K562 (cell line): ENCODE measurements at regions not wholly inside any gene's neighbourhood (a gene's known extent, or its start where the extent isn't known, plus 50 kb on each side); places are given as distances from the start of the nearest gene placed in this dataset.
A peak's percentile ranks its signal among the peaks of the same experiment; 100 is the strongest.

Experiments
- BCOR ChIP-seq: fragments of 450-650 bp; IDR thresholded peaks from 2 replicates; pipeline ENCODE4 v1.6.1; 2016
- BDP1 ChIP-seq: IDR thresholded peaks from 3 replicates; pipeline ENCODE4 v1.6.1; 2011; ENCODE audit not compliant: insufficient read length, insufficient read depth
- BRD9 ChIP-seq: fragments of 450-650 bp; IDR thresholded peaks from 2 replicates; pipeline ENCODE4 v1.6.1; 2018; ENCODE audit warnings: low read depth; ENCODE audit not compliant: partially characterized antibody
- FOXP1 ChIP-seq: sonication (generic); formaldehyde crosslinking; IDR thresholded peaks from 2 replicates; pipeline ENCODE4 v1.8.0; 2022; ENCODE audit warnings: mild to moderate bottlenecking, missing genetic modification reagents
- MIER1 ChIP-seq: fragments of 450-650 bp; IDR thresholded peaks from 2 replicates; pipeline ENCODE4 v1.6.1; 2016; ENCODE audit warnings: antibody characterized with exemption, mild to moderate bottlenecking, low read depth
- NELFE ChIP-seq: IDR thresholded peaks from 2 replicates; pipeline ENCODE4 v1.6.1; 2011; ENCODE audit warnings: mild to moderate bottlenecking; ENCODE audit not compliant: insufficient read depth, insufficient read length
- NFE2 ChIP-seq: IDR thresholded peaks from 2 replicates; pipeline ENCODE4 v1.6.1; 2014; ENCODE audit warnings: antibody characterized with exemption, low read depth
- RBM39 ChIP-seq: fragments of 200-400 bp; formaldehyde crosslinking; optimal IDR thresholded peaks from 2 replicates; pipeline ENCODE3; 2018; ENCODE audit warnings: low read depth, low read length
- STAG1 ChIP-seq: sonication (generic); formaldehyde crosslinking; IDR thresholded peaks from 2 replicates; pipeline ENCODE4 v1.5.0; 2020; ENCODE audit warnings: missing genetic modification reagents, borderline replicate concordance
- TAF15 ChIP-seq: fragments of 200-400 bp; formaldehyde crosslinking; IDR thresholded peaks from 2 replicates; pipeline ENCODE4 v1.6.1; 2017; ENCODE audit warnings: mild to moderate bottlenecking, low read depth, low read length, moderate library complexity
- TAF7 ChIP-seq: fragments of 450-650 bp; IDR thresholded peaks from 2 replicates; pipeline ENCODE4 v1.6.1; 2016; ENCODE audit warnings: missing genetic modification characterization, missing compliant biosample characterization
- ZNF3 ChIP-seq: fragments of 250-450 bp; sonication (Bioruptor Pico); IDR thresholded peaks from 2 replicates; pipeline ENCODE4 v1.5.0; 2021; ENCODE audit warnings: mild to moderate bottlenecking, moderate library complexity
- ZNF584 ChIP-seq: fragments of 200-800 bp; sonication (Bioruptor generic); IDR thresholded peaks from 2 replicates; pipeline ENCODE4 v1.6.1; 2016; ENCODE audit warnings: low read depth, mild to moderate bottlenecking, missing genetic modification characterization, missing compliant biosample characterization
- ZNF586 ChIP-seq: fragments of 450-650 bp; formaldehyde crosslinking; conservative IDR thresholded peaks from 2 replicates; pipeline ENCODE4 v1.4.0; 2020; ENCODE audit warnings: mild to moderate bottlenecking, moderate library complexity
- ZNF644 ChIP-seq: fragments of 200-800 bp; sonication (Bioruptor generic); IDR thresholded peaks from 2 replicates; pipeline ENCODE4 v1.6.1; 2016; ENCODE audit warnings: low read depth, missing genetic modification characterization, missing compliant biosample characterization
- TF ChIP-seq, protein P1 (sequence below), 2 experiments: fragments of 250-450 bp in 1 of 2; fragments of 450-650 bp in 1 of 2; sonication (Bioruptor Pico) in 1 of 2; IDR thresholded peaks; 2 replicates each; pipeline versions ENCODE4 v1.6.1 to v1.8.0; 2016 to 2021; ENCODE audit warnings: mild to moderate bottlenecking in 2 of 2, moderate library complexity in 2 of 2, missing compliant biosample characterization in 1 of 2, missing genetic modification characterization in 1 of 2
- TF ChIP-seq, protein P2 (sequence below): fragments of 250-450 bp; sonication (Bioruptor Pico); IDR thresholded peaks from 2 replicates; pipeline ENCODE4 v1.4.0; 2020; ENCODE audit warnings: mild to moderate bottlenecking, moderate library complexity
- TF ChIP-seq, protein P3 (sequence below): sonication (generic); formaldehyde crosslinking; IDR thresholded peaks from 2 replicates; pipeline ENCODE4 v1.8.0; 2023; ENCODE audit warnings: mild to moderate bottlenecking, missing genetic modification reagents
- TF ChIP-seq, protein P4 (sequence below): fragments of 250-450 bp; sonication (Bioruptor Pico); IDR thresholded peaks from 2 replicates; pipeline ENCODE4 v1.8.0; 2022; ENCODE audit warnings: moderate library complexity, mild to moderate bottlenecking, inconsistent platforms
- TF ChIP-seq, protein P5 (sequence below): fragments of 150-350 bp; conservative IDR thresholded peaks from 2 replicates; pipeline ENCODE4 v1.6.1; 2014; ENCODE audit warnings: low read length

DNA sequence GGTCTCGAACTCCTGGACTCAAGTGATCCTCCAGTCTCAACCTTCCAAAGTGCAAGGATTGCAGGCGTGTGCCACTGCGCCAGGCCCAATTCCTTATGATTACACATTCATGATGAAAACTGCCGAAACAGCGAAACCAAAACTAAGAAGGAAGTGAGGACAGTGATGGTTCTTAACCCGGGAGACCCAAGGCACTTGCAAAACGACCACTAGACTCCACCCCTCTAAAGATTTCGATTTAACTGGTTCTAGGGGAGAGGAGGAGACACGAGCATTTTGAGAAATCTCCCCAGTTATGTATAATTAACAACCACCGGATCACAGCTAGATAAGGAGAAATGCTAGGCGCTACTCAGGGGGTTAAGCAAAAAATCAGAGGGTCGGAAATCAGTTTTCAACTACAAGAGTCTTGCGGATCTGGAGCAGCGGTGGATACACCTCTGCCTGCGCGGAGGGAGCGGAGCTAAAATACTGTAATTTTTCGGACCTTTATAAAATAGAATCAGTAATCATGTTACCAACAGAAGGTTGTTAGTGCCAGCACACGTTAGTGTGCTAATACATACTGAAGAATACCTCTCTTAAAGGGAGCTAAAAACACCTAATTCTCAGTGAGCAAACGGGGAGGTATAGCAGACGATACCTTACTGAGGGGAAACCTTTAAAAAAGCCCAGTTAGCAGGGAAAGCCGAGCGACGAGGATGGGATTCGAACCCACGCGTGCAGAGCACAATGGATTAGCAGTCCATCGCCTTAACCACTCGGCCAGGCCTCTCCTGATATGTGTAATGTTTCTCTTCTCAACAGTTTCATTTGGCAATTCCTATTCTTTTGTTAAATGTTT is 60.0 kb upstream of the BTN3A2 start (continued):
- TF ChIP-seq, protein P1, sequence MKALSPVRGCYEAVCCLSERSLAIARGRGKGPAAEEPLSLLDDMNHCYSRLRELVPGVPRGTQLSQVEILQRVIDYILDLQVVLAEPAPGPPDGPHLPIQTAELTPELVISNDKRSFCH (CRISPR knock-in tag; IDR thresholded peaks at IDR 0.05): no peak
- TF ChIP-seq, protein P1 (tag; IDR thresholded peaks at IDR 0.05): no peak
- TF ChIP-seq TAF7 (tag) (peak; percentile 26), NFE2 (no peak), TAF15 (no peak), STAG1 (CRISPR knock-in tag) (no peak), BDP1 (peak; percentile 51), ZNF586 (no peak), ZNF644 (no peak; the same call in none of the 2 replicates), BRD9 (peak; percentile 90), RBM39 (no peak), ZNF3 (CRISPR knock-in tag) (no peak), MIER1 (no peak), NELFE (no peak), FOXP1 (no peak; the same call in 1 of the 2 replicates), BCOR (peak; percentile 74), ZNF584 (CRISPR knock-in tag) (no peak)
- TF ChIP-seq, protein P2, sequence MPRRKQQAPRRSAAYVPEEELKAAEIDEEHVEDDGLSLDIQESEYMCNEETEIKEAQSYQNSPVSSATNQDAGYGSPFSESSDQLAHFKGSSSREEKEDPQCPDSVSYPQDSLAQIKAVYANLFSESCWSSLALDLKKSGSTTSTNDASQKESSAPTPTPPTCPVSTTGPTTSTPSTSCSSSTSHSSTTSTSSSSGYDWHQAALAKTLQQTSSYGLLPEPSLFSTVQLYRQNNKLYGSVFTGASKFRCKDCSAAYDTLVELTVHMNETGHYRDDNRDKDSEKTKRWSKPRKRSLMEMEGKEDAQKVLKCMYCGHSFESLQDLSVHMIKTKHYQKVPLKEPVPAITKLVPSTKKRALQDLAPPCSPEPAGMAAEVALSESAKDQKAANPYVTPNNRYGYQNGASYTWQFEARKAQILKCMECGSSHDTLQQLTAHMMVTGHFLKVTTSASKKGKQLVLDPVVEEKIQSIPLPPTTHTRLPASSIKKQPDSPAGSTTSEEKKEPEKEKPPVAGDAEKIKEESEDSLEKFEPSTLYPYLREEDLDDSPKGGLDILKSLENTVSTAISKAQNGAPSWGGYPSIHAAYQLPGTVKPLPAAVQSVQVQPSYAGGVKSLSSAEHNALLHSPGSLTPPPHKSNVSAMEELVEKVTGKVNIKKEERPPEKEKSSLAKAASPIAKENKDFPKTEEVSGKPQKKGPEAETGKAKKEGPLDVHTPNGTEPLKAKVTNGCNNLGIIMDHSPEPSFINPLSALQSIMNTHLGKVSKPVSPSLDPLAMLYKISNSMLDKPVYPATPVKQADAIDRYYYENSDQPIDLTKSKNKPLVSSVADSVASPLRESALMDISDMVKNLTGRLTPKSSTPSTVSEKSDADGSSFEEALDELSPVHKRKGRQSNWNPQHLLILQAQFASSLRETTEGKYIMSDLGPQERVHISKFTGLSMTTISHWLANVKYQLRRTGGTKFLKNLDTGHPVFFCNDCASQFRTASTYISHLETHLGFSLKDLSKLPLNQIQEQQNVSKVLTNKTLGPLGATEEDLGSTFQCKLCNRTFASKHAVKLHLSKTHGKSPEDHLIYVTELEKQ (CRISPR knock-in tag): no peak
- TF ChIP-seq, protein P3, sequence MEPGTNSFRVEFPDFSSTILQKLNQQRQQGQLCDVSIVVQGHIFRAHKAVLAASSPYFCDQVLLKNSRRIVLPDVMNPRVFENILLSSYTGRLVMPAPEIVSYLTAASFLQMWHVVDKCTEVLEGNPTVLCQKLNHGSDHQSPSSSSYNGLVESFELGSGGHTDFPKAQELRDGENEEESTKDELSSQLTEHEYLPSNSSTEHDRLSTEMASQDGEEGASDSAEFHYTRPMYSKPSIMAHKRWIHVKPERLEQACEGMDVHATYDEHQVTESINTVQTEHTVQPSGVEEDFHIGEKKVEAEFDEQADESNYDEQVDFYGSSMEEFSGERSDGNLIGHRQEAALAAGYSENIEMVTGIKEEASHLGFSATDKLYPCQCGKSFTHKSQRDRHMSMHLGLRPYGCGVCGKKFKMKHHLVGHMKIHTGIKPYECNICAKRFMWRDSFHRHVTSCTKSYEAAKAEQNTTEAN (CRISPR knock-in tag): no peak
- TF ChIP-seq, protein P4, sequence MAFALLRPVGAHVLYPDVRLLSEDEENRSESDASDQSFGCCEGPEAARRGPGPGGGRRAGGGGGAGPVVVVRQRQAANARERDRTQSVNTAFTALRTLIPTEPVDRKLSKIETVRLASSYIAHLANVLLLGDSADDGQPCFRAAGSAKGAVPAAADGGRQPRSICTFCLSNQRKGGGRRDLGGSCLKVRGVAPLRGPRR (CRISPR knock-in tag): no peak
- TF ChIP-seq, protein P5, sequence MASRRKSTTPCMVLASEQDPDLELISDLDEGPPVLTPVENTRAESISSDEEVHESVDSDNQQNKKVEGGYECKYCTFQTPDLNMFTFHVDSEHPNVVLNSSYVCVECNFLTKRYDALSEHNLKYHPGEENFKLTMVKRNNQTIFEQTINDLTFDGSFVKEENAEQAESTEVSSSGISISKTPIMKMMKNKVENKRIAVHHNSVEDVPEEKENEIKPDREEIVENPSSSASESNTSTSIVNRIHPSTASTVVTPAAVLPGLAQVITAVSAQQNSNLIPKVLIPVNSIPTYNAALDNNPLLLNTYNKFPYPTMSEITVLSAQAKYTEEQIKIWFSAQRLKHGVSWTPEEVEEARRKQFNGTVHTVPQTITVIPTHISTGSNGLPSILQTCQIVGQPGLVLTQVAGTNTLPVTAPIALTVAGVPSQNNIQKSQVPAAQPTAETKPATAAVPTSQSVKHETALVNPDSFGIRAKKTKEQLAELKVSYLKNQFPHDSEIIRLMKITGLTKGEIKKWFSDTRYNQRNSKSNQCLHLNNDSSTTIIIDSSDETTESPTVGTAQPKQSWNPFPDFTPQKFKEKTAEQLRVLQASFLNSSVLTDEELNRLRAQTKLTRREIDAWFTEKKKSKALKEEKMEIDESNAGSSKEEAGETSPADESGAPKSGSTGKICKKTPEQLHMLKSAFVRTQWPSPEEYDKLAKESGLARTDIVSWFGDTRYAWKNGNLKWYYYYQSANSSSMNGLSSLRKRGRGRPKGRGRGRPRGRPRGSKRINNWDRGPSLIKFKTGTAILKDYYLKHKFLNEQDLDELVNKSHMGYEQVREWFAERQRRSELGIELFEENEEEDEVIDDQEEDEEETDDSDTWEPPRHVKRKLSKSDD: no peak
